GM10266 (cell line): ENCODE measurements at regions not wholly inside any gene's neighbourhood (a gene's known extent, or its start where the extent isn't known, plus 50 kb on each side); places are given as distances from the start of the nearest gene placed in this dataset.

Source experiments
- DNase-seq: peaks from one replicate; pipeline ENCODE4 v3.0.0; 2012; ENCODE audit errors: extremely low spot score
- CTCF ChIP-seq: IDR thresholded peaks from 2 replicates; pipeline ENCODE4 v1.5.1; 2012; ENCODE audit warnings: mild to moderate bottlenecking, low read depth; ENCODE audit not compliant: control insufficient read depth, insufficient read depth; ENCODE audit errors: missing control alignments

DNA sequence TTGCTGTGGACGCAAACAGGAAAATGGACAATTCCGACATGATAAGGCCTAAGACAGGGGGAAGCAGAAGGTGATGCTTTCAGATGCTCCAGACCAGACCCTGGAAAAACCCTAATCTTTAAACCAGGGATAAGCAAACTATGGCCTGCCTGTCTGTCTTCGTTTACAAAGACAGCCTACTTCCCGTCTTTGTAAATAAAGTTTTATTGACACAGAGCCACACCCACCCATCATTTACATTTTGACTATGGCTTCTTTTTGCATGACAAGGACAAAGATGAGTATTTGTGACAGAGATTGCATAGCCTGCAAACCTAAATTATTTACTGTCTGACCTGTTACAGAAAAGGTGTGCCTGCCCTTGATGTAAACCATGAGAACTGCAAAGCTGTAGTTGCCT lies 177.9 kb downstream of the WSCD1 start:
- TF ChIP-seq CTCF = no peak
- no peak for DNase-seq

- TF ChIP-seq CTCF = no peak
- no peak for DNase-seq
These were observed 175.4 kb downstream of the WSCD1 start for GRCh38 chr17:6245301-6246177.

DNA sequence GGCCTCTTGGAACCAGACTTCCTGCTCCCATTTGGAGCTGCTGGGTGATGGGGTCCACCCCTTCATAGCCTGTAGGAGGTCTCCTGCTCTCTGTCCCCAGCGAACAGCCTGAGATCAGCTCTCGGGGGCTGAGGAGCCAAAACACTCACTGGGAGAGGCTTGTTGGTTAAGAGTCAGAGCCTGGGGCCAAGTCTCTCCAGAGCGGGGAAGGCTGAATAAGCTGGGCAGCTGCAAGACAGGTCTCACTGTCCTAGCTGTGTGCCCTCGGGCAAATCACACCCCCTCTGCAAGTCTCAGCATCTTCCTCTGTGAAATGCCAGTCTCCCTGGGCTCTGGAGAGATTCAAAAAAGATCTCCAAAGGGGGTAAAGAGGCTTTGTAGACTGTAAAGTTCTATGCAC lies 174.6 kb downstream of the WSCD1 start:
- DNase-seq = no peak

GRCh38 chr17:6244253-6244652 lies 174.1 kb downstream of the WSCD1 start:
- DNase-seq = no peak
- no peak for TF ChIP-seq CTCF

More for the DNA sequence above, 174.6 kb downstream of the WSCD1 start:
- TF ChIP-seq CTCF = no peak

- TF ChIP-seq CTCF = no peak
- no peak for DNase-seq
These were observed 173.0 kb downstream of the WSCD1 start for GRCh38 chr17:6243186-6243585.

DNA sequence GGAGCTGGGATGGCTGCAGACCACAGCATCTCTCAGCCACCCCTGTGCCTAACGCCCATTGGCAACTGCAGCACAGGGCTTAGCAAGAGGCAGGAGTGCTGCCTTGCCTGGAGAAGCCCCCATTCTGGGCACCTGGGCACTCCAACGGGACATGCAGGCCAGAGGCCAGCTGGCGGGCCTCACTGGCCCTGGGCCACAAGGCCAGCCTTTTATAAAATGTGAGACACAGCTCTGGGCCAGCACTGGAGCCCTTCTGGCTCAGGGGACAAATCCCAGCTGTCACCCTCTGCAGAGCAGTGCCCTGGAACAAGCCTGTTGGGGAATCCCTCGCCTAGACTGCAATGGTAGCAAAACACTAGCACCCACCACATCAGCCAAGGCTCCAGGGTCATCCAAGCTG lies 171.8 kb downstream of the WSCD1 start:
- no peak for DNase-seq
- no peak for TF ChIP-seq CTCF

DNA sequence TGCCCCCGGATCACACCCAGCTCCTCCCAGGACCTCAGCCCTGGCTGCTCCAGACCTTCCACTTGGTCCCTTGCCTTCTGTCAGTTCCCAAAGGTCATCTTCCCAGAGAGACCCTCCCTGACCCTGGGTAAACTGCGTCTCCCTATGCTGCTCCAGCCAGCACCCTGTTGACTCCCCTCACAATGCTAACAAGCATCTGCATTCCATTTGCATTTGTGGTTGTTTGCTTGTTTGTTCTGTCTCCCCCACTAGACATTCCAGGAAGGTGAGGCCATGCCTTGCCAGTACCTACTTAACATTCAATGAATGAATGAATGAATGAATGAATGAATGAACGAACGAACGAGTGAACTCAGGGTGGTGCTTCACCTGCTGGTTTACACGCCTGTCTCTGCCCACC lies 171.2 kb downstream of the WSCD1 start:
- no peak for DNase-seq
- no peak for TF ChIP-seq CTCF
